HUES48 (cell line): ENCODE measurements at regions not wholly inside any gene's neighbourhood (a gene's known extent, or its start where the extent isn't known, plus 50 kb on each side); places are given as distances from the start of the nearest gene placed in this dataset.

ENCODE experiments used
- H3K27ac ChIP-seq: one replicate; pipeline ENCODE4 v1.7.0; 2013; ENCODE audit warnings: low read depth, low read length, inconsistent platforms
- H3K27me3 ChIP-seq: 2 replicates; pipeline ENCODE4 v1.6.1; 2013; ENCODE audit warnings: mild to moderate bottlenecking, low read length; ENCODE audit not compliant: control insufficient read depth, insufficient read depth
- H3K36me3 ChIP-seq: 2 replicates; pipeline ENCODE4 v1.6.1; 2013; ENCODE audit warnings: low read length; ENCODE audit not compliant: control insufficient read depth, insufficient read depth
- H3K4me1 ChIP-seq: 2 replicates; pipeline ENCODE4 v1.6.1; 2013; ENCODE audit warnings: mild to moderate bottlenecking, low read length; ENCODE audit not compliant: control insufficient read depth, insufficient read depth
- H3K4me3 ChIP-seq: 2 replicates; pipeline ENCODE4 v1.5.1; 2013; ENCODE audit warnings: mild to moderate bottlenecking, low read depth, low read length
- H3K9ac ChIP-seq: 2 replicates; pipeline ENCODE4 v1.6.1; 2013; ENCODE audit warnings: mild to moderate bottlenecking, low read depth, low read length, moderate library complexity
- H3K9me3 ChIP-seq: 2 replicates; pipeline ENCODE4 v1.6.1; 2013; ENCODE audit warnings: low read length; ENCODE audit not compliant: control insufficient read depth, insufficient read depth

GRCh38 chr5:42032137-42032536, 107.1 kb downstream of the FBXO4 start:
- Histone ChIP-seq H3K27ac (no peak overlapping the region), H3K4me3 (no peak overlapping the region), H3K9ac (no peak overlapping the region), H3K36me3 (no peaks in the 10 kb centered on the region), H3K9me3 (no peaks in the 10 kb centered on the region), H3K27me3 (no peaks in the 10 kb centered on the region), H3K4me1 (peaks cover 4% of the 10 kb centered on the region; the same call in 1 of the 2 replicates)

- Histone ChIP-seq H3K9ac (no peak overlapping the region), H3K4me3 (no peak overlapping the region), H3K36me3 (no peaks in the 10 kb centered on the region), H3K27me3 (no peaks in the 10 kb centered on the region), H3K27ac (no peak overlapping the region), H3K4me1 (peaks cover 12% of the 10 kb centered on the region), H3K9me3 (no peaks in the 10 kb centered on the region)
Observed at GRCh38 chr5:42035526-42035925, 110.4 kb downstream of the FBXO4 start.

GRCh38 chr5:42036379-42036778, 111.3 kb downstream of the FBXO4 start:
- Histone ChIP-seq H3K9me3 (no peaks in the 10 kb centered on the region), H3K9ac (no peak overlapping the region), H3K27ac (no peak overlapping the region), H3K27me3 (no peaks in the 10 kb centered on the region), H3K4me3 (no peak overlapping the region), H3K36me3 (no peaks in the 10 kb centered on the region), H3K4me1 (peaks cover 18% of the 10 kb centered on the region)

DNA sequence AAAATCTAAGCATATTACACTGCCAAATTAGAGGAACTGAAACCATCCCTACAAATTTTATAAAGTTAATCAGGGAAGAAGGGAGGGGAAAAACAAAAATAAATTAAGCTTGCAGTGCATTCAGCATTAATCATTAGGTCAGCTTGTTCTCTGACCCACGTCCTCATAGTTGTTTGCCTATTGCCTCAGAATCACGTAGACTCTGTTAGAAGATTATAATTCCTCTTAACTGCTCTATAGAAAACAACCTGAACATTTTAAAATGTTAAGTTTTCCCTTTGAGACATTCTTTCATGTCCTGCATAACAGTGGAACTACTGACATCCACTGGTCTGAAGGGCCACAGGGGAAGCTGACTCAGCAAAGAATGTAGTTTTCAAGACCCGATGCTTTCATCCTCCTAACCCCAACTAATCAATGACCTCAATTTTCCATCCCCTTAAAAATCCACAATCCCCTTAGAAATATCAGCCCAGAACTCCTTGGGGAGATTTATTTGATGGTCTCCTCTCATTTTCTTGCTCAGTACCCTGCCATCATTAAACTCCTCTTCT, 112.4 kb downstream of the FBXO4 start:
- Histone ChIP-seq H3K36me3 (no peaks in the 10 kb centered on the region), H3K27ac (no peak overlapping the region)

DNA sequence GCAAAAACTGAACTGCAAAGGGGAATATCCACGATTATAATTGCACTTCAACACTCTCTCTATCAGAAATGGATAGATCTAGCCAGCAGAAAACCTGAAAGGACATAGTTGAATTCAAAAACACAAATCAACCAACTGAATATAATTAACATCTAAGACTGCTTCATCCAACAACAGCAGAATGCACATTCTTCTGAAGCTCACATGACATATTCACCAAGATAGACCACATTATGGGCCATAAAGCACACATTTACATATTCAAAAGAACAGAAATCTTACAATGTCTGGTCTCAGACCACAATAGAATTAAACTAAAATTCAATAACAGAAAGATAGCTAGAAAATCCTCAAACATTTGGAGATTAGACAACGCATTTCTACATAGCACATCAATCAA, 118.3 kb downstream of the FBXO4 start:
- no peak overlapping the region for H3K27ac ChIP-seq
- H3K27me3 ChIP-seq = no peaks in the 10 kb centered on the region
- H3K4me1 ChIP-seq = peaks cover 6% of the 10 kb centered on the region; the same call in 1 of the 2 replicates
- H3K36me3 ChIP-seq = no peaks in the 10 kb centered on the region
- H3K9me3 ChIP-seq = no peaks in the 10 kb centered on the region
- no peak overlapping the region for H3K9ac ChIP-seq
- no peak overlapping the region for H3K4me3 ChIP-seq

More for the DNA sequence above, 112.4 kb downstream of the FBXO4 start:
- Histone ChIP-seq H3K4me3 (no peak overlapping the region), H3K4me1 (peaks cover 18% of the 10 kb centered on the region), H3K9me3 (no peaks in the 10 kb centered on the region), H3K27me3 (no peaks in the 10 kb centered on the region), H3K9ac (no peak overlapping the region)

GRCh38 chr5:42057254-42057690, 132.2 kb downstream of the FBXO4 start:
- H3K4me3 ChIP-seq = no peak overlapping the region
- no peaks in the 10 kb centered on the region for H3K36me3 ChIP-seq
- H3K27ac ChIP-seq = no peak overlapping the region
- H3K27me3 ChIP-seq = no peaks in the 10 kb centered on the region
- no peaks in the 10 kb centered on the region for H3K9me3 ChIP-seq
- H3K9ac ChIP-seq = no peak overlapping the region
- H3K4me1 ChIP-seq = no peaks in the 10 kb centered on the region

- Histone ChIP-seq H3K4me3 (no peak overlapping the region), H3K27ac (no peak overlapping the region), H3K36me3 (no peaks in the 10 kb centered on the region), H3K4me1 (no peaks in the 10 kb centered on the region), H3K9me3 (no peaks in the 10 kb centered on the region), H3K27me3 (no peaks in the 10 kb centered on the region), H3K9ac (no peak overlapping the region)
Observed at GRCh38 chr5:42059291-42059690, 134.2 kb downstream of the FBXO4 start.

DNA sequence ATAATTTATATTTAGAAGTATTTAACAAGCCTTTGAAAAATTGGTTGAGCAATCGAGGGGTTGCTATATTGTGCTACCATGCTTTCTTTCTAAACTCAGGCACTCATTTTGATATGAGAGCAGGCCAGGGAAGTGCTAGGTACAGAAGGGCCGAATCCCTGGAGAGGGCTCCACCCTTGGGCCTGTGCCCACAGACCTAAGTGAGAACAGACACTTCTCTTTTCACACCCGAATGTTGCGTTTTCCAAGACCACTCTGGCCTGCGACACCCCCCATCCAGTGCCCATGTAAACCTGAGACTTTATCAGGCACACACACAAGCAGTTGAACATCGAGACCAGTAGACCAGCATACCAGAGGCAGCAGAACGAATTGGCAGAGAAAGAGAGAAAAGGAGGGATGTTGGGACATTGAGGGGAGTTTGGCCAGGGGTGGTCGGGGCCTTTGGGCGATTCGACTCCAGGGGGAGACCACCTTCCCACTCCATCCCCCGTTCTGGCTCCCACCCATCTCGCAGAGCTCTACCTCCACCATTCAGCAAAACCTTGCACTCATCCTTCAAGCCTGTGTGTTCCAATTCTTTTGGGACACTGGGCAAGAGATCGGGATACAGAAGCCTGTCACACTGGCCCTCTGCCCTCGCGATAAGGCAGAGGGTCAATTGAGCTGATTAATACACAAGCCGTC, 134.8 kb downstream of the FBXO4 start:
- no peak overlapping the region for H3K9ac ChIP-seq
- no peak overlapping the region for H3K4me3 ChIP-seq
- no peaks in the 10 kb centered on the region for H3K36me3 ChIP-seq
- no peak overlapping the region for H3K27ac ChIP-seq
- no peaks in the 10 kb centered on the region for H3K9me3 ChIP-seq
- no peaks in the 10 kb centered on the region for H3K27me3 ChIP-seq
- no peaks in the 10 kb centered on the region for H3K4me1 ChIP-seq

DNA sequence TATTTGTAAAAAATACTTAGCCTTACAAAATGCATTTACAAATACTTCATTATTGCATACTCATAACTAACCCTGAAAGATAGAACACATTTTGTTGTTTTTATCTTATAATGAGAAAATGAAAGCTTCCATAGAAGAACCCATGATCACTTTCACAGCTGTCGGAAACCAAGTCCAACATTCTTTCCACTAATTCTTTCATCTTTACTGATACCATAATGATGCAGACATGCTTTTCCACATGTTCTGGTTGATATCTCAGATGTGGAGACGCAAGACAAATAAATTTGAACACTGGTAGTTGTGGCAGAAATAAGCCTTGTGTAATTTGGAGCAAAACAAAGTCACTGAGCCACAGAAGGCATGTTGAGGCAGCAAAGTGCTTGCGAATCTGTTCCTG, 136.0 kb downstream of the FBXO4 start:
- Histone ChIP-seq H3K9me3 (no peaks in the 10 kb centered on the region), H3K27me3 (no peaks in the 10 kb centered on the region), H3K9ac (no peak overlapping the region)

DNA sequence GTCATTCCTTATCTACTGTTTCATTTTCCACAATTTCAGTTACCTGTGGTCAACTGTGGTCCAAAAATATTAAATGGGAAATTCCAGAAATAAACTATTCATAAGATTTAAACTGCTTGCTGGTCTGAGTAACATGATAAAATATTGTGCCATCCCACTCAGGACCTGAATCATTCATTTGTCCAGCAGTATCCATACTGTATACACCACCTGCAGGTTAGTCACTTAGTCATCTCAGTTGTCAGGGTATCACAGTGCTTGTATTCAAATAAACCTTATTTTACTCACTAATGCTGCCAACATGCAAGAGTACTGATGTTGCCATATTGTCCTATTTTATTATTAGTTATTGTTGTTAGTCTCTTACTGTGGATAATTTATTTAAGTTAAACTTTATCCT, 139.7 kb downstream of the FBXO4 start:
- Histone ChIP-seq H3K4me3 (no peak overlapping the region), H3K9ac (no peak overlapping the region), H3K4me1 (no peaks in the 10 kb centered on the region), H3K27me3 (no peaks in the 10 kb centered on the region), H3K9me3 (no peaks in the 10 kb centered on the region), H3K36me3 (no peaks in the 10 kb centered on the region), H3K27ac (no peak overlapping the region)

More for the DNA sequence above, 136.0 kb downstream of the FBXO4 start:
- no peak overlapping the region for H3K4me3 ChIP-seq
- H3K36me3 ChIP-seq = no peaks in the 10 kb centered on the region
- no peaks in the 10 kb centered on the region for H3K4me1 ChIP-seq
- H3K27ac ChIP-seq = no peak overlapping the region

- H3K9me3 ChIP-seq = no peaks in the 10 kb centered on the region
- H3K4me3 ChIP-seq = no peak overlapping the region
- H3K36me3 ChIP-seq = no peaks in the 10 kb centered on the region
- no peaks in the 10 kb centered on the region for H3K27me3 ChIP-seq
- no peak overlapping the region for H3K27ac ChIP-seq
- H3K4me1 ChIP-seq = no peaks in the 10 kb centered on the region
- H3K9ac ChIP-seq = no peak overlapping the region
Observed at GRCh38 chr5:42066131-42066530, 141.1 kb downstream of the FBXO4 start.
